GM23338 (cell line): ENCODE measurements at regions not wholly inside any gene's neighbourhood (a gene's known extent, or its start where the extent isn't known, plus 50 kb on each side); places are given as distances from the start of the nearest gene placed in this dataset.

Experiments used
- ATAC-seq: fragments of 200-7000 bp; cut with Tn5 transposase; 3 replicates; pipeline ENCODE4 v1.9.1; 2020
- DNase-seq: peaks from one replicate; pipeline ENCODE4 v3.0.0-alpha.2; 2015; ENCODE audit warnings: low spot score
- H2AFZ ChIP-seq: fragments of 200-600 bp; sonication (generic); 2 replicates; pipeline ENCODE4 v1.8.0; 2016; ENCODE audit warnings: antibody characterized with exemption, mild to moderate bottlenecking, moderate library complexity
- H3F3A ChIP-seq: fragments of 200-600 bp; sonication (generic); replicated peaks from 2 replicates; pipeline ENCODE4 v1.8.0; 2017; ENCODE audit warnings: antibody characterized with exemption, mixed run types, low read depth
- H3K27ac ChIP-seq: fragments of 200-600 bp; sonication (generic); 2 replicates; pipeline ENCODE4 v1.6.1; 2016; ENCODE audit warnings: low read depth
- H3K27me3 ChIP-seq: fragments of 200-600 bp; sonication (generic); 2 replicates; pipeline ENCODE4 v1.8.0; 2016; ENCODE audit warnings: mild to moderate bottlenecking, mixed run types, moderate library complexity; ENCODE audit not compliant: insufficient read depth
- H3K36me3 ChIP-seq: fragments of 200-600 bp; sonication (generic); 2 replicates; pipeline ENCODE4 v1.8.0; 2016; ENCODE audit warnings: mild to moderate bottlenecking; ENCODE audit not compliant: insufficient read depth
- H3K4me1 ChIP-seq: fragments of 200-600 bp; sonication (generic); 2 replicates; pipeline ENCODE4 v1.8.0; 2016; ENCODE audit warnings: mild to moderate bottlenecking, moderate library complexity; ENCODE audit not compliant: insufficient read depth
- H3K4me2 ChIP-seq: fragments of 200-600 bp; sonication (generic); 2 replicates; pipeline ENCODE4 v1.7.1; 2017; ENCODE audit warnings: mixed run types
- H3K4me3 ChIP-seq: fragments of 200-600 bp; sonication (generic); 2 replicates; pipeline ENCODE4 v1.6.1; 2016; ENCODE audit warnings: mixed run types
- H3K79me2 ChIP-seq: fragments of 200-600 bp; sonication (generic); replicated peaks from 2 replicates; pipeline ENCODE4 v1.8.0; 2017; ENCODE audit warnings: mild to moderate bottlenecking; ENCODE audit not compliant: insufficient read depth
- H3K9me2 ChIP-seq: fragments of 200-600 bp; sonication (generic); 2 replicates; pipeline ENCODE4 v1.8.0; 2017; ENCODE audit not compliant: insufficient read depth
- H4K20me1 ChIP-seq: fragments of 200-600 bp; sonication (generic); replicated peaks from 2 replicates; pipeline ENCODE4 v1.8.0; 2017; ENCODE audit warnings: mild to moderate bottlenecking; ENCODE audit not compliant: insufficient read depth
- H3K27ac Mint-ChIP-seq: 2 replicates; pipeline ENCODE4 v1.8.0; 2020; ENCODE audit warnings: inconsistent platforms, mild to moderate bottlenecking, moderate library complexity, mixed read lengths
- H3K27me3 Mint-ChIP-seq: 3 replicates; pipeline ENCODE4 v1.8.0; 2022; ENCODE audit warnings: low read depth, mild to moderate bottlenecking, moderate library complexity, mixed read lengths, inconsistent platforms; ENCODE audit not compliant: insufficient read depth, poor library complexity
- H3K36me3 Mint-ChIP-seq: 3 replicates; pipeline ENCODE4 v1.8.0; 2021; ENCODE audit warnings: low read depth, mild to moderate bottlenecking, inconsistent platforms, moderate library complexity, mixed read lengths
- H3K4me1 Mint-ChIP-seq: 3 replicates; pipeline ENCODE4 v1.8.0; 2020; ENCODE audit warnings: mild to moderate bottlenecking, inconsistent platforms, mixed read lengths
- H3K4me3 Mint-ChIP-seq: 3 replicates; pipeline ENCODE4 v1.8.0; 2021; ENCODE audit warnings: moderate library complexity, mild to moderate bottlenecking, inconsistent platforms, mixed read lengths
- H3K9me3 Mint-ChIP-seq: 3 replicates; pipeline ENCODE4 v1.8.0; 2020; ENCODE audit warnings: moderate library complexity, mild to moderate bottlenecking, inconsistent platforms, mixed read lengths
- CREB1 ChIP-seq: fragments of 250-450 bp; sonication (Bioruptor Pico); IDR thresholded peaks from 2 replicates; pipeline ENCODE4 v1.5.0; 2020; ENCODE audit warnings: low read depth, mild to moderate bottlenecking, moderate library complexity
- ETS1 ChIP-seq: IDR thresholded peaks from 2 replicates; pipeline ENCODE4 v1.6.1; 2016; ENCODE audit warnings: antibody characterized with exemption
- EZH2 ChIP-seq: fragments of 200-600 bp; sonication (generic); IDR thresholded peaks from one replicate; pipeline ENCODE4 v1.8.0; 2017; ENCODE audit warnings: antibody characterized with exemption, mild to moderate bottlenecking, low read depth; ENCODE audit not compliant: unreplicated experiment
- EZH2phosphoT487 ChIP-seq: fragments of 200-600 bp; sonication (generic); IDR thresholded peaks from one replicate; pipeline ENCODE4 v1.8.1; 2018; ENCODE audit warnings: antibody characterized with exemption; ENCODE audit not compliant: unreplicated experiment
- JUNB ChIP-seq: IDR thresholded peaks from one replicate; pipeline ENCODE4 v1.6.1; 2016; ENCODE audit warnings: antibody characterized with exemption; ENCODE audit not compliant: unreplicated experiment
- NANOG ChIP-seq: IDR thresholded peaks from 2 replicates; pipeline ENCODE4 v1.6.1; 2016; ENCODE audit warnings: antibody characterized with exemption, borderline replicate concordance
- POLR2AphosphoS5 ChIP-seq: IDR thresholded peaks from 2 replicates; pipeline ENCODE4 v1.6.1; 2016; ENCODE audit warnings: antibody characterized with exemption, low read depth
- REST ChIP-seq: IDR thresholded peaks from one replicate; pipeline ENCODE4 v1.6.1; 2018; ENCODE audit warnings: antibody characterized with exemption; ENCODE audit not compliant: unreplicated experiment
- STAT1 ChIP-seq: IDR thresholded peaks from one replicate; pipeline ENCODE4 v1.6.1; 2016; ENCODE audit warnings: antibody characterized with exemption; ENCODE audit not compliant: unreplicated experiment
- ZNF114 ChIP-seq: fragments of 250-450 bp; sonication (Bioruptor Pico); IDR thresholded peaks from 2 replicates; pipeline ENCODE4 v1.5.0; 2020; ENCODE audit warnings: mild to moderate bottlenecking, moderate library complexity
- ZNF331 ChIP-seq: fragments of 250-450 bp; sonication (Bioruptor Pico); IDR thresholded peaks from 2 replicates; pipeline ENCODE4 v1.5.0; 2020; ENCODE audit warnings: low read depth, mild to moderate bottlenecking, moderate library complexity
- ZNF462 ChIP-seq: fragments of 250-450 bp; sonication (Bioruptor Pico); IDR thresholded peaks from 2 replicates; pipeline ENCODE4 v1.5.0; 2020; ENCODE audit warnings: mild to moderate bottlenecking, moderate library complexity
- TF ChIP-seq, protein P1 (sequence below), 2 experiments: fragments of 200-600 bp in 1 of 2; sonication (generic) in 1 of 2; conservative IDR thresholded peaks; 2 replicates each; pipeline versions ENCODE4 v1.5.1 to v1.6.1; 2016 to 2017; ENCODE audit warnings: antibody characterized with exemption in 2 of 2, low read depth in 2 of 2, mild to moderate bottlenecking in 2 of 2, moderate library complexity in 1 of 2

- no peaks in the 10 kb centered on the region for H3K36me3 Mint-ChIP-seq
- ATAC-seq (no peak), DNase-seq (no peak)
- no peak for TF ChIP-seq JUNB
- TF ChIP-seq REST = no peak
- no peak for TF ChIP-seq EZH2
- no peak for TF ChIP-seq ZNF462 (CRISPR knock-in tag)
- no peak for TF ChIP-seq CREB1
- TF ChIP-seq, protein P1, sequence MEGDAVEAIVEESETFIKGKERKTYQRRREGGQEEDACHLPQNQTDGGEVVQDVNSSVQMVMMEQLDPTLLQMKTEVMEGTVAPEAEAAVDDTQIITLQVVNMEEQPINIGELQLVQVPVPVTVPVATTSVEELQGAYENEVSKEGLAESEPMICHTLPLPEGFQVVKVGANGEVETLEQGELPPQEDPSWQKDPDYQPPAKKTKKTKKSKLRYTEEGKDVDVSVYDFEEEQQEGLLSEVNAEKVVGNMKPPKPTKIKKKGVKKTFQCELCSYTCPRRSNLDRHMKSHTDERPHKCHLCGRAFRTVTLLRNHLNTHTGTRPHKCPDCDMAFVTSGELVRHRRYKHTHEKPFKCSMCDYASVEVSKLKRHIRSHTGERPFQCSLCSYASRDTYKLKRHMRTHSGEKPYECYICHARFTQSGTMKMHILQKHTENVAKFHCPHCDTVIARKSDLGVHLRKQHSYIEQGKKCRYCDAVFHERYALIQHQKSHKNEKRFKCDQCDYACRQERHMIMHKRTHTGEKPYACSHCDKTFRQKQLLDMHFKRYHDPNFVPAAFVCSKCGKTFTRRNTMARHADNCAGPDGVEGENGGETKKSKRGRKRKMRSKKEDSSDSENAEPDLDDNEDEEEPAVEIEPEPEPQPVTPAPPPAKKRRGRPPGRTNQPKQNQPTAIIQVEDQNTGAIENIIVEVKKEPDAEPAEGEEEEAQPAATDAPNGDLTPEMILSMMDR (conservative IDR thresholded peaks at IDR 0.05; ENCODE audit: low read depth in 2 of 2) = no peak
- TF ChIP-seq POLR2AphosphoS5 = no peak
- TF ChIP-seq ZNF114 = no peak
- TF ChIP-seq ETS1 = no peak
- no peak for TF ChIP-seq NANOG
- no peak for TF ChIP-seq STAT1
- no peak for TF ChIP-seq ZNF331 (CRISPR knock-in tag)
- TF ChIP-seq EZH2phosphoT487 = no peak
- Histone ChIP-seq H4K20me1 (no peaks in the 10 kb centered on the region), H2AFZ (no peak overlapping the region), H3K79me2 (no peaks in the 10 kb centered on the region), H3K27me3 (no peaks in the 10 kb centered on the region), H3F3A (no peaks in the 10 kb centered on the region), H3K4me2 (no peak overlapping the region), H3K4me1 (no peaks in the 10 kb centered on the region), H3K27ac (no peak overlapping the region), H3K36me3 (no peaks in the 10 kb centered on the region), H3K9me2 (peaks cover 4% of the 10 kb centered on the region; the same call in 1 of the 2 replicates), H3K4me3 (no peak overlapping the region)
- H3K4me1 Mint-ChIP-seq = no peaks in the 10 kb centered on the region
- peaks cover 4% of the 10 kb centered on the region; the same call in 2 of the 3 replicates for H3K9me3 Mint-ChIP-seq
- H3K27me3 Mint-ChIP-seq = no peaks in the 10 kb centered on the region
- H3K4me3 Mint-ChIP-seq = no peak overlapping the region
- H3K27ac Mint-ChIP-seq = no peak overlapping the region
Measured at GRCh38 chr15:69715210-69715609, 262.6 kb downstream of the RPLP1 start.
